ENCODE measurements at regions not wholly inside any gene's neighbourhood (a gene's known extent, or its start where the extent isn't known, plus 50 kb on each side); places are given as distances from the start of the nearest gene placed in this dataset.

DNA sequence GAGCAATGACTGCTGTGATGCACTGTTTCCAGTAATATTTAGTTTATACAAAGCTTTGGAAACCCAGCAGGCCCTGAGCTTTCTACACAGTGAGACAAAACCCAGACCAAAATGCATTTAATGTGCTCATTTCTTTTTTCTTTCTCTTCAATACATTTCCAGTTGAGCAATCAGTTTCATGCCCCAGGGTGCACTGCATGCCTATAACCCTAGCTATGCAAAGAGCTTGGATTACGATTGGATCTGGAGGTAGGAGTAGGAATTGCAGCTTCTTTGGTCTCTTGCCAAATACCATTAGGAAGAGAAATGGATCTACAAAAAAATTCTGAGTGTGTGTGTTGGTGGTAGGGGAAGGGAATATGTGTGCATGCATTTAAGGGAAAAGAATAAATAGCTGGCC is 1001.4 kb downstream of the SQOR start:
- no peak for TF ChIP-seq POLR2A (IDR thresholded peaks at IDR 0.05)
- TF ChIP-seq, protein P1, sequence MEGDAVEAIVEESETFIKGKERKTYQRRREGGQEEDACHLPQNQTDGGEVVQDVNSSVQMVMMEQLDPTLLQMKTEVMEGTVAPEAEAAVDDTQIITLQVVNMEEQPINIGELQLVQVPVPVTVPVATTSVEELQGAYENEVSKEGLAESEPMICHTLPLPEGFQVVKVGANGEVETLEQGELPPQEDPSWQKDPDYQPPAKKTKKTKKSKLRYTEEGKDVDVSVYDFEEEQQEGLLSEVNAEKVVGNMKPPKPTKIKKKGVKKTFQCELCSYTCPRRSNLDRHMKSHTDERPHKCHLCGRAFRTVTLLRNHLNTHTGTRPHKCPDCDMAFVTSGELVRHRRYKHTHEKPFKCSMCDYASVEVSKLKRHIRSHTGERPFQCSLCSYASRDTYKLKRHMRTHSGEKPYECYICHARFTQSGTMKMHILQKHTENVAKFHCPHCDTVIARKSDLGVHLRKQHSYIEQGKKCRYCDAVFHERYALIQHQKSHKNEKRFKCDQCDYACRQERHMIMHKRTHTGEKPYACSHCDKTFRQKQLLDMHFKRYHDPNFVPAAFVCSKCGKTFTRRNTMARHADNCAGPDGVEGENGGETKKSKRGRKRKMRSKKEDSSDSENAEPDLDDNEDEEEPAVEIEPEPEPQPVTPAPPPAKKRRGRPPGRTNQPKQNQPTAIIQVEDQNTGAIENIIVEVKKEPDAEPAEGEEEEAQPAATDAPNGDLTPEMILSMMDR (IDR thresholded peaks at IDR 0.05): no peak

Data from uterus (tissue), 2 donors.